GM12873 (cell line): ENCODE measurements at regions not wholly inside any gene's neighbourhood (a gene's known extent, or its start where the extent isn't known, plus 50 kb on each side); places are given as distances from the start of the nearest gene placed in this dataset.

ENCODE experiments used
- CTCF ChIP-seq: IDR thresholded peaks from 2 replicates; pipeline ENCODE4 v1.5.1; 2012; ENCODE audit warnings: low read depth, mild to moderate bottlenecking, moderate library complexity, low read length, control low read depth; ENCODE audit not compliant: insufficient read depth; ENCODE audit errors: missing control alignments

GRCh38 chr1:172885411-172885810 is 165.3 kb downstream of the TNFSF18 start:
- no peak for TF ChIP-seq CTCF

- no peak for TF ChIP-seq CTCF
Measured at GRCh38 chr1:172885971-172886370, 164.8 kb downstream of the TNFSF18 start.

- TF ChIP-seq CTCF, result no peak
Measured at GRCh38 chr1:172887162-172887561, 163.6 kb downstream of the TNFSF18 start.

GRCh38 chr1:172893146-172893841 is 157.4 kb downstream of the TNFSF18 start:
- no peak for TF ChIP-seq CTCF

- TF ChIP-seq CTCF, result no peak
Measured at GRCh38 chr1:172894349-172895049, 156.2 kb downstream of the TNFSF18 start.

GRCh38 chr1:172895050-172895460 is 155.7 kb downstream of the TNFSF18 start:
- no peak for TF ChIP-seq CTCF

GRCh38 chr1:172895761-172896160 is 155.0 kb downstream of the TNFSF18 start:
- TF ChIP-seq CTCF, result no peak
